A549 (cell line): ENCODE measurements at regions not wholly inside any gene's neighbourhood (a gene's known extent, or its start where the extent isn't known, plus 50 kb on each side); places are given as distances from the start of the nearest gene placed in this dataset.
A peak's percentile ranks its signal among the peaks of the same experiment; 100 is the strongest.

ENCODE experiments used
- ATAC-seq, 2 experiments: fragments of 200-7000 bp in 1 of 2; fragments of >200 bp in 1 of 2; cut with Nextera tagmentation in 1 of 2; cut with Tn5 transposase in 1 of 2; 3 replicates each; pipeline versions ENCODE4 v1.8.0 to v1.9.1; 2018 to 2020; ENCODE audit warnings: mild to moderate bottlenecking in 1 of 2, moderate library complexity in 1 of 2
- CTCF ChIA-PET: fragments of 300-600 bp; sonication (Branson Sonifier 250); formaldehyde crosslinking; extraction: SDS; loops from one replicate; lab custom pipeline; 2021; ENCODE audit warnings: antibody characterized with exemption, inconsistent platforms; lab: Yijun Ruan, JAX
- POLR2A ChIA-PET: fragments of 350-600 bp; formaldehyde crosslinking; extraction: SDS; loops from one replicate; lab custom pipeline; 2021; ENCODE audit warnings: antibody characterized with exemption, inconsistent platforms; lab: Yijun Ruan, JAX
- DNase-seq, 2 experiments: peaks; one replicate each; pipeline versions ENCODE4 v3.0.0 to v3.0.0-alpha.2; 2011 to 2016; ENCODE audit warnings: low read depth in 1 of 2, low spot score in 1 of 2
- FAIRE-seq: peaks from 2 replicates; lab custom pipeline; 2011; peaks lifted over from hg19 to GRCh38; lab: Jason Lieb, UNC
- H3K27ac ChIP-seq, 2 experiments: fragments of >200 bp; sonication (Bioruptor Twin); formaldehyde crosslinking; 3 replicates each; pipeline ENCODE4 v1.5.1; 2016 to 2017
- H3K4me1 ChIP-seq: fragments of >200 bp; sonication (Bioruptor Twin); formaldehyde crosslinking; 3 replicates; pipeline ENCODE4 v1.6.1; 2016
- H3K4me2 ChIP-seq: fragments of >200 bp; sonication (Bioruptor Twin); formaldehyde crosslinking; 3 replicates; pipeline ENCODE4 v1.6.1; 2016
- H3K4me3 ChIP-seq: fragments of >200 bp; sonication (Bioruptor Twin); formaldehyde crosslinking; 3 replicates; pipeline ENCODE4 v1.5.1; 2016
- H3K9me3 ChIP-seq: fragments of >200 bp; sonication (Bioruptor Twin); formaldehyde crosslinking; 3 replicates; pipeline ENCODE4 v1.6.1; 2016
- CBX2 ChIP-seq: fragments of 200-600 bp; sonication (generic); IDR thresholded peaks from 2 replicates; pipeline ENCODE4 v1.6.1; 2016; ENCODE audit warnings: low read depth, mild to moderate bottlenecking, borderline replicate concordance
- CHD4 ChIP-seq: fragments of 200-600 bp; sonication (generic); IDR thresholded peaks from 2 replicates; pipeline ENCODE4 v1.6.1; 2016; ENCODE audit warnings: antibody characterized with exemption, mild to moderate bottlenecking, borderline replicate concordance
- EHMT2 ChIP-seq: fragments of 200-600 bp; sonication (generic); IDR thresholded peaks from 2 replicates; pipeline ENCODE4 v1.6.1; 2016; ENCODE audit warnings: antibody characterized with exemption, low read depth, mild to moderate bottlenecking, moderate library complexity
- GATA3 ChIP-seq: IDR thresholded peaks from 2 replicates; pipeline ENCODE4 v1.6.1; 2012; ENCODE audit warnings: borderline replicate concordance
- HOXA7 ChIP-seq: fragments of 250-450 bp; sonication (Bioruptor Pico); IDR thresholded peaks from 2 replicates; pipeline ENCODE4 v1.5.0; 2020; ENCODE audit warnings: mild to moderate bottlenecking, moderate library complexity
- KDM1A ChIP-seq: fragments of 200-600 bp; sonication (generic); IDR thresholded peaks from 2 replicates; pipeline ENCODE4 v1.6.1; 2016; ENCODE audit warnings: low read depth, mild to moderate bottlenecking
- MAFK ChIP-seq: fragments of 450-650 bp; IDR thresholded peaks from 2 replicates; pipeline ENCODE4 v1.6.1; 2014; ENCODE audit not compliant: partially characterized antibody
- MAX ChIP-seq: IDR thresholded peaks from 2 replicates; pipeline ENCODE4 v1.6.1; 2012
- MAZ ChIP-seq: fragments of 150-350 bp; IDR thresholded peaks from 2 replicates; pipeline ENCODE4 v1.6.1; 2014; ENCODE audit warnings: antibody characterized with exemption, low read depth, low read length, borderline replicate concordance
- MYC ChIP-seq: IDR thresholded peaks from 2 replicates; pipeline ENCODE4 v1.6.1; 2012; ENCODE audit warnings: mild to moderate bottlenecking, inconsistent platforms, low read length, improper control_type of control experiment, borderline replicate concordance
- NFE2L2 ChIP-seq: fragments of 150-350 bp; conservative IDR thresholded peaks from 2 replicates; pipeline ENCODE4 v1.6.1; 2014; ENCODE audit warnings: low read length
- RCOR1 ChIP-seq: fragments of 150-350 bp; IDR thresholded peaks from 2 replicates; pipeline ENCODE4 v1.6.1; 2014; ENCODE audit warnings: antibody characterized with exemption, low read length, low read depth
- SMC3 ChIP-seq: fragments of >200 bp; sonication (Bioruptor Twin); formaldehyde crosslinking; IDR thresholded peaks from 3 replicates; pipeline ENCODE4 v1.6.1; 2018; ENCODE audit warnings: inconsistent platforms
- TP53 ChIP-seq: fragments of 250-450 bp; sonication (Bioruptor Pico); IDR thresholded peaks from 2 replicates; pipeline ENCODE4 v1.5.0; 2021; ENCODE audit warnings: mild to moderate bottlenecking, moderate library complexity
- ZC3H11A ChIP-seq: fragments of 450-650 bp; IDR thresholded peaks from 2 replicates; pipeline ENCODE4 v1.6.1; 2014; ENCODE audit warnings: antibody characterized with exemption, mild to moderate bottlenecking
- ZSCAN20 ChIP-seq: fragments of 250-450 bp; sonication (Bioruptor Pico); IDR thresholded peaks from 2 replicates; pipeline ENCODE4 v1.8.0; 2022; ENCODE audit warnings: mild to moderate bottlenecking, moderate library complexity
- WGBS: methylation state at CpG from one replicate; pipeline ENCODE4 v1.1.6; 2017; ENCODE audit errors: missing lambda C conversion rate; 5-methylcytosine and 5-hydroxymethylcytosine counted together
- TF ChIP-seq, protein P1 (sequence below): fragments of >200 bp; sonication (Bioruptor Twin); formaldehyde crosslinking; IDR thresholded peaks from 2 replicates; pipeline ENCODE4 v1.6.1; 2016
- TF ChIP-seq, protein P2 (sequence below): fragments of 450-650 bp; IDR thresholded peaks from 2 replicates; pipeline ENCODE4 v1.6.1; 2014; ENCODE audit warnings: antibody characterized with exemption

DNA sequence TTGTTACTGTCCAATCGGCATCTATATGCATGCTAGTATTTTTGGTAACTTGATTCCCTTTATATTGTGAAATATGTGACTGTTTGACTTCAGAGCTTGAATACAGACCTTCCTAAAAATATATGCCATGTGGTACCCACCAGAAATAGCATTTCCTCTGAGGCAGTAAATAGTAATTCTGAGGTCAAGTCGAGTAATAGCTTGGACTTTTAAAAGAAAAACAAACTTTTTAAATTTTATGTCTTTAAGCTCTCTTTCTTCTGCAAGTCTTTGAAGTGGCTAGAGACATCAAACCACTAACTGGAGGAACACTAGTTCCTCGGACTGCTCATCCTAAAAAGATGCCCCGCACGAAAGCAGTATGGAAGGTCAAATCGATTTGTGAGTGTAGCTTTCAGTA is 396.8 kb upstream of the SLC14A2 start (continued):
- TF ChIP-seq MAZ: no peak
- TF ChIP-seq ZC3H11A: no peak
- TF ChIP-seq TP53 (CRISPR knock-in tag): no peak
- no peak for TF ChIP-seq MAX

DNA sequence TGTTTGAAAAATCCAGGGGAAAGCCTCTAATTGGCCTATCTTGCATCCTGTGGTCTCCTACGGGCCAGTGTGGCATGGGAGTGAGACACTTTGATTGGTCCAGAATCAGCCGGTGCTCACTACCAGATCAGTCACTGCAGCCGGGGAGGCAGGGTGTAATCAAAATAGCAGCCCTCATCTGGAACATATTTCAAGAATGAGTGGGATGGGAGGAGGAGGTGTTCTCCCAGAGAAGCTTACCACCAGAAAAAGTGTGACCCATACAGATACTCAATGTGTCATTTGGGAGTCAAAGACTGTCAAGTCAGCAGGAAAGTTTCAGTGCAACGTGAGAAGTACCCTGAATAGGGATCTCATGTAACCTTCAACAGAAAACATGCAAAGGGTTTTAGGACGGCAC is 393.9 kb upstream of the SLC14A2 start:
- no peak for ATAC-seq
- ChIA-PET CTCF (no interaction called here), POLR2A (no interaction called here)
- WGBS: 34% methylated on average over 5 of the region's 5 CpGs
- no peak overlapping the region for H3K4me2 ChIP-seq
- no peak overlapping the region for H3K27ac ChIP-seq
- DNase-seq: no peak
- H3K9me3 ChIP-seq: no peaks in the 10 kb centered on the region
- H3K4me1 ChIP-seq: no peaks in the 10 kb centered on the region
- no peak overlapping the region for H3K4me3 ChIP-seq
- TF ChIP-seq MAFK (peak; percentile 59), NFE2L2 (no peak)
- no peak for FAIRE-seq

GRCh38 chr18:45222180-45222579 is 393.1 kb upstream of the SLC14A2 start:
- WGBS: 10% methylated on average over 3 of the region's 3 CpGs

GRCh38 chr18:45227001-45227742 is 388.1 kb upstream of the SLC14A2 start:
- ATAC-seq (no peak), DNase-seq (no peak), FAIRE-seq (no peak)
- H3K27ac ChIP-seq: no peak overlapping the region
- ChIA-PET CTCF (interaction anchor here (0.9 kb wide), 1 partner anchor 16 kb away, joined by 3 read pairs; no protein-coding TSS in a partner anchor), POLR2A (no interaction called here)
- WGBS: 20% methylated on average over 1 of the region's 1 CpG
- no peaks in the 10 kb centered on the region for H3K4me1 ChIP-seq
- TF ChIP-seq CBX2: no peak
- TF ChIP-seq, protein P1, sequence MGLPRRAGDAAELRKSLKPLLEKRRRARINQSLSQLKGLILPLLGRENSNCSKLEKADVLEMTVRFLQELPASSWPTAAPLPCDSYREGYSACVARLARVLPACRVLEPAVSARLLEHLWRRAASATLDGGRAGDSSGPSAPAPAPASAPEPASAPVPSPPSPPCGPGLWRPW: no peak
- no peak for TF ChIP-seq ZSCAN20 (CRISPR knock-in tag)
- TF ChIP-seq, protein P2, sequence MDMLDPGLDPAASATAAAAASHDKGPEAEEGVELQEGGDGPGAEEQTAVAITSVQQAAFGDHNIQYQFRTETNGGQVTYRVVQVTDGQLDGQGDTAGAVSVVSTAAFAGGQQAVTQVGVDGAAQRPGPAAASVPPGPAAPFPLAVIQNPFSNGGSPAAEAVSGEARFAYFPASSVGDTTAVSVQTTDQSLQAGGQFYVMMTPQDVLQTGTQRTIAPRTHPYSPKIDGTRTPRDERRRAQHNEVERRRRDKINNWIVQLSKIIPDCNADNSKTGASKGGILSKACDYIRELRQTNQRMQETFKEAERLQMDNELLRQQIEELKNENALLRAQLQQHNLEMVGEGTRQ: no peak
- TF ChIP-seq SMC3: no peak
- no peak for TF ChIP-seq RCOR1
- no peak overlapping the region for H3K4me3 ChIP-seq
- H3K4me2 ChIP-seq: no peak overlapping the region
- H3K9me3 ChIP-seq: no peaks in the 10 kb centered on the region

More at GRCh38 chr18:45222180-45222579, 393.1 kb upstream of the SLC14A2 start:
- FAIRE-seq: no peak
- Histone ChIP-seq H3K9me3 (no peaks in the 10 kb centered on the region), H3K4me3 (no peak overlapping the region), H3K4me2 (no peak overlapping the region), H3K27ac (no peak overlapping the region), H3K4me1 (no peaks in the 10 kb centered on the region)
- TF ChIP-seq NFE2L2 (no peak), MYC (no peak), CHD4 (no peak), HOXA7 (CRISPR knock-in tag) (no peak), GATA3 (no peak), EHMT2 (no peak), ZSCAN20 (CRISPR knock-in tag) (no peak), ZC3H11A (no peak), KDM1A (no peak), CBX2 (no peak), MAFK (no peak)
- TF ChIP-seq, protein P2: no peak
- no peak for DNase-seq
- ChIA-PET POLR2A (no interaction called here), CTCF (no interaction called here)
- ATAC-seq: no peak
